HPDE6-E6E7 (cell line): ENCODE measurements at regions not wholly inside any gene's neighbourhood (a gene's known extent, or its start where the extent isn't known, plus 50 kb on each side); places are given as distances from the start of the nearest gene placed in this dataset.
"Not testable (repeated sequence)": the region's sequence is repeated elsewhere in the genome, so short reads cannot be mapped to it uniquely, and the experiment has no call there.

Experiments used
- DNase-seq: peaks from one replicate; pipeline ENCODE4 v3.0.0; 2011; ENCODE audit warnings: missing footprints; ENCODE audit errors: extremely low spot score

DNA sequence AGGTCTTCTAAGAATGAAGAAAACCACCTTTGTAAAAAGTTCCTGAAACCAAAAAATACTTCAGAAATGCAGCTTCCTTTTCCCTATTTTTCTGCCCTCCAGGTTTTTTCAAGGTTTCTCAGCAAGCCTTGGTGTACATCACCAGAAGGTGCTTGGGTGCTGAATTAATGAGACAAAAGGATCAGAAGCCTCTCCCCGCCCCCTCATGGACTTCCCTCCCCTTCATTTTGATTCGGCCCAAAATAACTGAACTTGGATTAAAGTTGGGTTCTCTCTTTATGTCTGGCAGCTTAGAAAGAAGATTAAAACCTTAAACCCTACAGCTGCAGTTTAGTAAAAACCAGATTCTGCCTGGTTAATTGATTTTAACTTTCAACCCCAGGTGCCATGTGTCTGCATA is 121.7 kb upstream of the ERCC4 start:
- no peak for DNase-seq

DNA sequence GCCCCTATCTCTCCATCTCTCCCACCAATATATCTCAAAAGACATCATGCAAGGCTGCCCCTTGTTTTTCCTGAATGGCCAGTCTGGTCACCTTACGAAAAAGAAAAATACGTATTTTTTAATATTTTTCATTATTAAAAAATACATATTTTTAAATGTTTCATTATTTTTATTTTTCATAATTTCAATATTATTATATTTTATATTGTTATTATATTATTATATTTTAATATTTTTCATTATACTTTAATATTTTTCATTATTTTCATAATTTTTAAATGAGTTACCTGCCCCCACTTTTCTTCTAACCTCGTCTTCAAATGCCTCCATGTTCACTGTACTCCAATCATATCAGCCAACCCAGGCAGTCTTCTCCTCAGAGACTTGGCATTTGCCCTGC is 116.0 kb upstream of the ERCC4 start:
- DNase-seq: no peak

DNA sequence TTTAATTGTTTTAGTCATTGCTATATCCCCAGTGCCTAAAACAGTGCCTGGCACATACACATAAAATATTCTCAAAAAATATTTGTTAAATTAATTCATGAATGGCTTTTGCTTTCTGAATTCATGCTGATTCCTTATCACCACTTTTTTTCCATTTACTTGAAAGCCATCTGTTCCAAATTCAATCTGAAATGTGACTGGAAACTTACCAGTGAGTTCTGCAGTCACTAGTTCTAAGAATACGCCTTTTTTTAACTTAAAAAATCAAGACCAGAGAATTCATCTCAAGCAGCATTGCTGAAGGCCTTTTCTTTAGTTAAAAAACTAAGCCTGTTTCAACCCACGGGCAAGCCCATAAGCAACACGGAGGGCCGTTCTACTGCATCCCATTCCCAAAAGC is 114.0 kb upstream of the ERCC4 start:
- no peak for DNase-seq

DNA sequence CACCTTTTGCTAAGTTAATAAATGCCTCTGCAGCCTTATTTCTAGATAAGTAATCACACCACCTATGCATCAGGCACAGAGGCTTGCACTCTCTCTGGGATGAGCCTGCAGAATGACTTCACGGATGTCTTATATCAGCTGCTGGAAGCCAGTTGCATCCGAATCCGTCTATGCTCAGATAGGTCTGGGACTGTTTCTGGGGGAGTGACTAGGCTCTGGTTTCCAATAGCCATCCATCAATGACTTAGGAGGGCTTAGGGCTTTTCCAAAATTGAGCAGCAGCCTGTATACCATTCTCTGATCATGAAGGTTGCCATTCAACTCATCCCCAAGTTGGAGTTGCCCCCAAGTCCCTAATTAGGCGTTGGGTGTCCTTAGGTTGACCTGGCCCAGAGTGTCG is 113.3 kb upstream of the ERCC4 start:
- DNase-seq: no peak

DNA sequence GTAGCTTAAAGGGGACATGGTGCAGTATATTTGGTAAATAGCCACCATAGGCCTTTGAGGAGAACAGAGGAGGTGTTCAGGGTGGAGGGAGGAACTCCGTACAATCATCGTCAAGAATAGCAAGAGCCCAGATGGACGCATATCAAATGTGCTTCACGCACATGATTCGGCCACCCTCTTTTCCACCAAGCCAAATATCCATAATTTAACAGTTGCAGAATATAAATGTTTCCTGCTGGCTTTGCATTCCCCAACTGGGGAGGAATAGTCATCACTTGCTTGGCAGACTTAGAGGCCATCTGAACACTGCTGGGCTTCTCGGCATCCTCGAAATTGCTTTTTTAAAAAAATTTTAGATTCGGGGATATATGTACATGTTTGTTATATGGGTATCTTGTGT is 111.9 kb upstream of the ERCC4 start:
- no peak for DNase-seq

DNA sequence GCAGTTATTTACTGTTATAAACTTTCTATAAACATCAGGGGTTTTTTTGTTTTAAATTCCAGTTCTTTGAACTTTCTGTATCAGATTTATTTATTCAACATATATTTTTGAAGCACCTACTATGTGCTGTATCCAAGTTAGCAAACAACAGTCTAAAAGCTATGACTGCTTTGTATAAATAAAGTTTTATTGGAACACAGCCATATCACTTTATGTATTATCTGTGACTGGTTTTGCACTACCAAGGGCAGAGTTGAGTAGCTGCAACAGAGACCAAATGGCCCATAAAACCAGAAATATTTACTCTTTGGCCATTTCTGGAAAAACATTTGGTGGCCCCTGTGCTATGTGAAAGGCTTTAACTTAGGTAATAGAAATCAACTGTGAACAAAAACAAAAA is 110.2 kb upstream of the ERCC4 start:
- DNase-seq: no peak

DNA sequence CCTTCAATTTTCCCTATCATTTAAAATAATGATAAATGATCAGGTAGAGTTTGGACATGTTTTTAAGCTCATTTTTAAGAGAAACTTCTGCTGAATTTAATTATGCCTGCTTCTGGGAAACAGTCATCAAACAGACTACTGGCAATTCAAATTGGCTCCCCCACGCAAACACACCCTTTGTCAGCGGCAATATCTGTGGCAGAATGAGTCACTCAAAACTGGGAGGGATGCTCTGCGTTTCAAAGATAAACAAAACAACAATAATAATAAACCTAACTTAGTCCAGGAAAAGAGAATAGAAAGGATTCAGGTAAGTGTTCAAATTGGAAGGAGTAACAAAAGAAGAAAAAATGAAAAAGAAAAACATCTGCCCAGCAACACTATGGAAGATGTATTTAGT is 108.1 kb upstream of the ERCC4 start:
- no peak for DNase-seq

DNA sequence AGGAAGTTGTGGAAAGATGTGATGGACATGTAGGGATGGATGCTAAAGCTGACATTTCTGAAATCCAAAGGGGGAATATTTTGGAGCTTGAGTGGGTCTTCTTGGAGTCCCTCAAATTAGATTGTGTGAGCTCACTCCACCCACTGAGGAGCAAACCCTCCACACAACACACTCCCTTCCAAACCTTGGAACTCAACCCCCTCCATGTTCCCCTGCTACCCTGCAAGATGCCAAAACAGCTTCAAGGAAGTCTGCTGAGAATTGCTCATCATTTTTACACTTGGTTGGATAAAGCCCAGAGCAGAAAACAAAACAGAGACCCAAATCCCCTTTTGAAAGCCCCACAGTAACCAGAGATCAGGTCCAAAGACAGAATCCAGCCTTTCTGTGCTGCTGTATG is 103.3 kb upstream of the ERCC4 start:
- no peak for DNase-seq

DNA sequence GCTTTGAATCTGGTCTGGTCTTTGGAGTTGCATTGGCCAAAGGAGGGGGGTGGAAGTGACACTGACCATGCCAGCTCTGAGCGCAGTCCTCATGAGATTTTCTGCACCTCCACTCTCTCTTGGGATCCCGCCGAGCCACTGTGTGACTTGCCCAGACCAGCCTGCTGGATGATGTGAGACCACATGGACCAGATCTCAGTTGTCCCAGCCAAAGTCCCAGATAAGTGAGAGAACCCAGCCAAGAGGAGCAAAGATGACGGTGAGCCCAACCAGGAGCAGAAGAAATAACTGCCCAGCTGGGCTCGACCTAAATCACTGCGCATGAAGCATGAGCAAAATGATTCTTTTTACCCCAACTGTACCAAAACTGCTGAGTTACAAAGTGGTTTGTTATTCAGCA is 96.5 kb upstream of the ERCC4 start:
- DNase-seq: no peak

DNA sequence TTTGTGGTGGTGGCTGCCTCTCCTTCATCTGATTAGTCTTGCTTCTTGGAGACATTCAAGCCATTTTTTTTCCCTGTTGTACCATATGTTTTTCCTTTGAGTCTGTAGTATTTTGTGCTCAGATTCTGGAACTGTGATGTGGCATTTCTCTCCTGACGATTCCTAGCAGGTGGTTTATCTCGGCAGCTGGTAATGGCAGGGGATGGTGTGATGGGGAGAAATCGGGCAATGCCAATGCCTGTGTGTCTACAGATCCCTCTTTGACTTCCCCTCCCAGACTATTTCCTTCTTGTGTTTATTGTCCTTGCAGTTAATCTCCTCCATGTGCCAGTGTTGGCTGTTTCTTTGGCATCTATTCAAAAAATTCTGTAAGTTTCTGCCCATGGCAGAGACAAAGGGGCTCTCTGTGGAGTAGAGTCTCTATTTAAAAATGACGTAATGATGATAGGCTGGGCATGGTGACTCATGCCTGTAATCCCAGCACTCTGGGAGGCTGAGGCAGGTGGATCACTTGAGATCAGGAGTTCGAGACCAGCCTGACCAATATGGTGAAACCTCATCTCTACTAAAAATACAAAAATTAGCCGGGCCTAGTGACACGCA is 90.2 kb upstream of the ERCC4 start:
- no peak for DNase-seq

DNA sequence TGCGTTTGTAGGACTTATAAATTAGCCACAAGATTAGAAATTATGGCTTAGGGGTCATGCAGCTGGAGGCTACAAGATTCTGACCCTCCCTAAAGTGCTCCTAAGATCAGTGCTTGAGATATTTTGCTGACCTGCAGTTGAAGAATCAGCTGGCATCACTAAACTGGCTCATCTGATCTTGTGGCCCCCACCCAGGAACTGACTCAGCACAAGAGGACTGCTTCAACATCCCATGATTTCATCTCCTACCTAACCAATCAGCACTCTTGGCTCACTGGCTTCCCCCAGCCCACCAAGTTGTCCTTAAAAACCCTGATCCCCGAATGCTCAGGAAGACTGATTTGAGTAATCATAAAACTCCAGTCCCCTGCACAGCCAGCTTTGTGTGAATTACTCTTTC is 86.4 kb upstream of the ERCC4 start:
- no peak for DNase-seq

DNA sequence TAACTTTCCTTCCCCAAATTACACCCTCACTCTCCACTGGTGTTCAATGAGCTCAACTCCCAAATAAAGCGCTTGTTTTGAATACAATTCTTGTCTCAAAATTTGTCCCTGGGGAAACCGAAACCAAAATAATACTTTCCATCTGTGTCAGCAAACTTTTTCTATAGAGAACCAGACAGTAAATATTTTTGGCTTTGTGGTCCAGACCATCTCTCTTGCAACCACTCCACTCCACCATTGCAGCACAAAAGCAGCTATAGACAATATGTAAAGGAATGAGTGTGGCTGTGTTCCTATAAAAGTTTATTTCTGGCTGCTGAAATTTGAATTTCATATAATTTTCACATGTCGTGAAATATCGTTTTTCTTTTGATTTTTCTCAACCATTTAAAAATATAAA is 84.6 kb upstream of the ERCC4 start:
- DNase-seq: no peak

DNA sequence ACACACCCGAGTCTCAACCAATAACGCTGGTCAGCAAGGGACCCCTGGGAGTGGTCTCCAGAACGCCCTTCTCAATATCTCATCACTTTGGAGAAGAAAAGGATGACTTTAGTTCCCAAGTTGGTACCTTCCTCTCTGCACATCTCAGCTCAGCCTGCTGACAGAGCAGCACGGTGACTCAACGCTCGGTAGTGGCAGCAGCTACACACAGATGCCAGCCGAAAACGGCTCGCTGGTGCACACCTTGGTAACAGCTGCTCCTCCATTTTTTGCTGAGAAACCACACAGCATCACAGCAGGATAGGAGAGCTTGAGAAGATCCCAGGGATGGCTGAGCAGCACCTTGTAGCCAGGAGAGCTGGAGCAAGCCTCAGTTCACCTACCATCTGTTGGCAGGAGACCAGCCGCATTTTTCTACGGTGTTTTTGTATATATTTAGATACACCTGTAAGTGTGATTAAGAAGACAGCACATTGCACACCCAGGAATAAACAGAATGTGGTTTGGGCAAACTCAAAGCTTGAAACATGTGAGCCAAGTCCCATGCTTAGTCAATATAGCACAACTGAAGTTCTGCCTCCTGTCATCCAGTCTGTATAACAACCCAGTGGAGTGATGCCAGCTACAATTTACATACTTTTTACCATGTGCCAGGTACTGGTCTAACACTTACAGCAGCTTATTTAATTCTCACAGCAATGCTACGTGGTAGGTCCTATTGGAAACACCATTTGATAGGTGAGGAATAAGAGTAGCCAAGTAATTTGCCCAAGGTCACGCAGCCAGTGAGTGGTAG is 83.8 kb upstream of the ERCC4 start:
- DNase-seq: no peak

DNA sequence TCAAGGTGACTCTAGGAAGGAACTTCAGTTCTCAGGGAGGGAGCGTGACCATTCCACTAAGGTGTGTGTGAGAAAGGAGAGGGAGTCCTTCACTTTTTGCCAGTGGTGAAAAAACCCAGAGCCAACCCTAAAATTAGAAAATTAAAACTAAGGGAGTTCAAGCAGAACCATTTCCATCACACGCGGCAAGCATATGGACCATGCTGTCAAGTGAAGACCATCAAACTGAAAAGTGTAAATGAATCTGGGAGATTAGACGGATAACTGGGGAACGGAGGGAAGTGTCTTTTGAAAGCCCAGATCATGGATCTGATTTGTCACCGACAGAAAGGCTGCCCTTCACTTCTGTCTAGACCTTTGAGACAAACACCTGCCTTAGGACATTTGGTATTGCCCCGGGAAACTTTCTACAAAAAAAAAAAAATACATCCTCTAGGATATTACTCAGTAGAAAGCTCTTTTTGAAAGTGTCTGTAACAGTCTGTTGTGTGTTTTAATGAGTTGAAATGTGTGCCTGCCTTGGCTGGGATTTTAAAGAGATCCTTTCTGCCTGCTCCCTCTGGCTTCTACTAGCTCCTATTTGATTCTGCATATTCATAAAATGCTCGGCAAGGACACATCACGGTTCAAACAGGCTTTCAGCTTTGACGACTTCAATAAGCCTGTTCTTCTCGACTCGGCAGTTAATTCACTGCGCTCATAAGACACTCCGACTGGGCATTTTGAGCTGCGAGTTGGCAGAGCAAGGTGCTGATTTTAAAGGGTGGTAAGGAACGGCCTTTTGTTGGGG is 81.4 kb upstream of the ERCC4 start:
- DNase-seq: no peak

DNA sequence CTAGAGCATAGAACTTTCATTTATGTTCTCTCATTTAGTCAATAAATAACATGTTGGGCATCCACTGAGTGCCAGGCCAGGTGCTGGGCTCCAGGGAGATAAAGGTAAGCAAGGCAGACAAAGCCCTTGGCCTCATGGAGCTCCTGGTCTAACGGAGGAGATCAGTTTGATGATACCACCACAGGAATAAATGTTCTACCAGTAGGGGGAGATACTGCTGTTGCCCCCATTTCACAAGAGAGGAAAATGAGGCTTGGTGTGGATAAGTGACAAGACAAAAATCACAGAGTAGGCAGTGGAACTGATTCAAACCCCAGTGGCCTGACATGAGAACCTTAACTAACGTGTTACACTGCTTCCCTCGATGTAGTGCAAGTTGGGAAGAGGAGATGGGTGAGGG is 80.4 kb upstream of the ERCC4 start:
- no peak for DNase-seq

DNA sequence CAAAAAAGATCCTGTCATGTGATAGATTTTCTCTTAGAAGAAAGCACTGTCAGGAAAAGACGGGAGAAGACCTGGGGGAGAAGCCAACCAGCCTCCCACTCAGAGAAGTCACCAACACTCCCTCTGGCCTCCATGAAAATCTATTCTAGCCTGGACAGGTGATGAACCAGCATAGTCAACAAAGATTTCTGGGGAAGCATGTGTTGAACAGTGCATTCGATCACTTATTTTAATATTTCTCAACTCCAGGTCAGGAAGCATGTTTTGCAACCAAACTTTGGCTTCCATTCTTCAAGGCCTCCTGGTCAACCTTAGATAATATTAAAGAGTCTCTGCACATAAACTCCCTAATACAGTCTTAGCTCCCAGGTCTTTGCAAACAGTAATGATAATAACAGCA is 74.7 kb upstream of the ERCC4 start:
- DNase-seq: no peak

DNA sequence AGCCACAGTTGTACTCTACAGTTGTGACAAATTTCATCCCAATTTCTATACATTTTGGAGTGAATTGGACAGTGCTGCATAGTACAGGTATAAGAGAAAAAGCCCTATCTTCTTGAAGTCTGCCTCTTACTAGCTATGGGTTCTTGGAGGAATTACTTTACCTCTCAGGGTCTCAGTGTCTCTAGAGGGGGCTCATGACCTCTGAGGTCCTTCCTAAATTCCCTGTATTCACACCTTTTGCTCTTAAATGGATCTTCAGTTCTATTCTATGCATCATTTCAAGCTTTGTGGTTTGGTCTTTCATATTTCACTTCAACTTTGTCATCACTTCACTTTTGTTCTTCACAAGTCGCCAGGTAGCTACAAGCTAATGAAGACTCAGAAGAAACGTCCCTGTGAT is 71.2 kb upstream of the ERCC4 start:
- no peak for DNase-seq

DNA sequence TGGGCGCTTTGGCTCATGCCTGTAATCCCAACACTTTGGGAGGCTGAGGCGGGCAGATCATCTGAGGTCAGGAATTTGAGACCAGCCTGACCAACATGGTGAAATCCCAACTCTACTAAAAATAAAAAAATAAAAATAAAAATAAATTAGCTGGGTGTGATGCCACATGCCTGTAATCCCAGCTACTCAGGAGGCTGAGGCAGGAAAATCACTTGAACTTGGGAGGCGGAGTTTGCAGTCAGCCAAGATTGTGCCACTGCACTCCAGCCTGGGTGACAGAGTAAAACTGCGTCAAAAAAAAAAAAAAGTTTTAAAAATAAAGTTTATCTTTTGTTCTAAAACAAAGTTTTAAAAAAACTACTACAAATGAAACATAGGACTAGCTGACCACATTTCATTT is 69.8 kb upstream of the ERCC4 start:
- DNase-seq: not testable (repeated sequence)

DNA sequence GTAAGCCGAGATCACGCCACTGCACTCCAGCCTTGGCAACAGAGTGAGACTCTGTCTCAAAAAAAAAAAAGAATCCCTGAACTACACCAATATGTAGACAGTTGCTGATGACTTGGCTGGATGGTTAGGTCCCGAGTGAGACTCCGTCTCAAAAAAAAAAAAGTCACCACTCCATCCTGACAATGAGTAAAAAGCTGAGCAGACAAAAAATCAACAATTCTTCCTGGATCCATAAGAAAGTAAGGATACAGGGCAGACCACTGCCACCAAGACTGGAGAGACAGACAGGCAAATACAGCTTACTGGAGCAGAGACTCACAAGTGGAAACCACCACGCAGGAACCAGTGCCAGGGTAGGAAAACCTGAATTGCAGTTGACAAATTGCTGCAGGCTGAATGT is 67.1 kb upstream of the ERCC4 start:
- DNase-seq: no peak

DNA sequence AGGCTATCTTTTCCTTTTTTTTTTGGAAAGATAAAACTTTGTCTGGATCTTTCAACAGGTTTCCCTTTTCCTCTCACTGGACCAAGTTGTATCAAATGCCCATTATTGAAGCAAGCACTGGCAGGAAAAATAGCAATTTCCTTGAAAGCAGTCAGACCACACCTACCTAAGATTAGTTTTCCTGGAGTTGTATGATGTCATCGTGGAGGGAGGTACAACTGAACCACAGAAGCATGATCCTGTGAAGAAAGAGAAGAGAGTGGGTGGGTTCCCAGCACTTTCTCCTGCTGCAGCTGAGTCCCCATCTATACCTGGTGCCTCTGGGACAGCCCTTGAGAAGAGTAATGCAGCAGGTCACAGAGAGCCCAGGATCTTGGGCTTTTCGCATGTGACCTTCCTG is 63.6 kb upstream of the ERCC4 start:
- DNase-seq: no peak

DNA sequence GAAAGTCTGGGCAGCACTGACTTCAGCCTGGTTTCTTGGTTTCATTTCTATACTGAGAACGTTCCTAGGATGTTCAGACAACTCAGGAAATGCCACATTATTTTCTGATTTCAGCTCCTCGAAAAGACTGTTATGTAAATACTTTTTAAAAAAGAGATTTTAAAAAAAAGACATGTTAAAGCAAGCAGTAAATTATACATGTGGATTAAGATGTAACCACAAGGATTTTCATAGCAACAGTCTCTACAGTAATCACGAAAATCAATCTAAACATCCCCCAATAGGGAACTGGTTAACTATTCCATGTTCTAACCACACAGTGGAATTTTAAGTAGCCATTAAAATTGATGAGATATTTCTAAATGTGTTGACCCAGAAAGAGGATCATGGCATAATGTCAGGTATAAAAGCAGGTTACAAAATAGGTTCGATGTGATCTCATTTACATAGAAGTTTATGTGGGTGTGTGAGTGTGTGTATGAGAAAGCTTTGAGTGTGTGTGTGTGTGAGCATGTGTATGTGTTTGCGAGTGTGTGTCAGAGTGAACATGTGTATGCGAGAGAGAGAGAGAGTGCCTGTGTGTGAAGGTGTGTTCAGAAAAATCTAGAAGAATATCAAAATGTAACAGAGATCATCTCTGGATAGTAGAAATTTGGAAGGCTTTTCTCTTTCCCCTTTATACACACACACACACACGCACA is 63.0 kb upstream of the ERCC4 start:
- no peak for DNase-seq

DNA sequence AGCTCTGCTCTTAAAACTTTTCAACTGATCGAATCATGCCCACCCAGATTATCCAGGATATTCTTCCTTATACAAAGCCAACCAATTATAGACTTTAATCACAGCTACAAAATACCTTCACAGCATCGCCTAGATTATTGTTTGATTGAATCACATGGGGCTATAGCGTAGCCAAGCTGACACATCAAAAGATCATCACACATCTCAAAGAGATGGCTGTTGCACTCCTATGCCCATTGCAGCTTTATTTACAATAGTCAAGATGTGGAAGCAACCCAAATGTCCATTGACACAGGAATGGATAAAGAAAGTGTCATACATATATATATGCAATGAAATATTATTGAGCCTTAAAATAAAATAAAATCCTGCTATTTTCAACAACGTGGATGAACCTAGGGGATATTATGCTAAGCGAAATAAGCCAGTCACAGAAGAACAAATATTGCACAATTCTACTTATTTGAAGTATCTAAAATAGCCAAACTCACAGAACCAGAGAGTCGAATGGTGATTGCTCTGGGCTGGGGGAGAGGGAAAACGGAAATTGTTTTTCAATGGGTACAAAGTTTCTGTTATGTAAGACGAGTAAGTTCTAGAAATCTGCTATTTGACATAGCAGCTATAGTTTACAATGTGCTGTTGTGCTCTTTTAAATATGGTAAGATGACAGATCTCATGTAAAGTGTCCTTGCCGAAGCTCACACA is 60.9 kb upstream of the ERCC4 start:
- DNase-seq: no peak
